Glomerular visceral epithelial cell (primary cell): ENCODE measurements at regions not wholly inside any gene's neighbourhood (a gene's known extent, or its start where the extent isn't known, plus 50 kb on each side); places are given as distances from the start of the nearest gene placed in this dataset.

ENCODE experiments used
- DNase-seq: peaks from one replicate; pipeline ENCODE4 v3.0.0-alpha.2; 2016; ENCODE audit errors: extremely low spot score

- no peak for DNase-seq
Observed at GRCh38 chr11:91959411-91959810, 265.2 kb upstream of the FAT3 start.

GRCh38 chr11:91956711-91957110 lies 267.9 kb upstream of the FAT3 start:
- DNase-seq = no peak

- DNase-seq = no peak
Observed at GRCh38 chr11:91955206-91955605, 269.4 kb upstream of the FAT3 start.

- no peak for DNase-seq
Observed at GRCh38 chr11:91952056-91952455, 272.6 kb upstream of the FAT3 start.

GRCh38 chr11:91947215-91947820 lies 277.3 kb upstream of the FAT3 start:
- peak; percentile 74 for DNase-seq

- peak; percentile 27 for DNase-seq
Observed at GRCh38 chr11:91946397-91946951, 278.1 kb upstream of the FAT3 start.

- no peak for DNase-seq
Observed at GRCh38 chr11:91935120-91935519, 289.5 kb upstream of the FAT3 start.

- peak; percentile 60 for DNase-seq
Observed at GRCh38 chr11:91932151-91932821, 292.3 kb upstream of the FAT3 start.

- no peak for DNase-seq
Observed at GRCh38 chr11:91927448-91927847, 297.2 kb upstream of the FAT3 start.

GRCh38 chr11:91926965-91927364 lies 297.7 kb upstream of the FAT3 start:
- no peak for DNase-seq

- peak; percentile 39 for DNase-seq
Observed at GRCh38 chr11:91922846-91923245, 301.8 kb upstream of the FAT3 start.

GRCh38 chr11:91921974-91922373 lies 302.6 kb upstream of the FAT3 start:
- peak; percentile 70 for DNase-seq

- DNase-seq = no peak
Observed at GRCh38 chr11:91913407-91913806, 311.2 kb upstream of the FAT3 start.

GRCh38 chr11:91912322-91912721 lies 312.3 kb upstream of the FAT3 start:
- DNase-seq = no peak

GRCh38 chr11:91906871-91907624 lies 317.6 kb upstream of the FAT3 start:
- no peak for DNase-seq

- DNase-seq = no peak
Observed at GRCh38 chr11:91904792-91905785, 319.5 kb upstream of the FAT3 start.

- DNase-seq = no peak
Observed at GRCh38 chr11:91902312-91902711, 322.3 kb upstream of the FAT3 start.

GRCh38 chr11:91880660-91881059 lies 344.0 kb upstream of the FAT3 start:
- DNase-seq = no peak

GRCh38 chr11:91876746-91877145 lies 347.9 kb upstream of the FAT3 start:
- no peak for DNase-seq

- DNase-seq = no peak
Observed at GRCh38 chr11:91872243-91872642, 352.4 kb upstream of the FAT3 start.

GRCh38 chr11:91871791-91872190 lies 352.8 kb upstream of the FAT3 start:
- DNase-seq = peak; percentile 4
